IMR-90 (cell line): ENCODE measurements at regions not wholly inside any gene's neighbourhood (a gene's known extent, or its start where the extent isn't known, plus 50 kb on each side); places are given as distances from the start of the nearest gene placed in this dataset.
"Not testable (repeated sequence)": the region's sequence is repeated elsewhere in the genome, so short reads cannot be mapped to it uniquely, and the experiment has no call there.

ENCODE experiments used
- ATAC-seq: fragments of 200-7000 bp; cut with Tn5 transposase; 2 replicates; pipeline ENCODE4 v1.9.1; 2020; ENCODE audit warnings: low read depth, mild to moderate bottlenecking, moderate library complexity
- BruUV-seq: library from RNA; stranded (reverse); fragments of 400-500 nt; replicated peaks from 2 replicates; lab custom pipeline; 2021; lab: Mats Ljungman, UMichigan
- CTCF ChIA-PET: fragments of 300-600 bp; formaldehyde crosslinking; extraction: SDS; loops from one replicate; lab custom pipeline; 2021; ENCODE audit warnings: antibody characterized with exemption; lab: Yijun Ruan, JAX
- POLR2A ChIA-PET: fragments of 300-600 bp; sonication (Branson Sonifier 250); formaldehyde crosslinking; loops from one replicate; lab custom pipeline; 2022; ENCODE audit warnings: antibody characterized with exemption; ENCODE audit not compliant: unreplicated experiment; lab: Charles Lee
- DNase-seq: peaks from one replicate; pipeline ENCODE4 v3.0.0; 2013
- H2AFZ ChIP-seq: replicated peaks from 2 replicates; pipeline ENCODE3; 2013; ENCODE audit warnings: low read length, mild to moderate bottlenecking; ENCODE audit not compliant: poor library complexity
- H2AK5ac ChIP-seq: 2 replicates; pipeline ENCODE4 v1.6.1; 2013; ENCODE audit warnings: low read depth, low read length, inconsistent platforms
- H2AK9ac ChIP-seq: replicated peaks from 2 replicates; pipeline ENCODE3; 2013; ENCODE audit warnings: mild to moderate bottlenecking, low read depth, low read length, moderate library complexity; ENCODE audit not compliant: poor library complexity
- H2BK120ac ChIP-seq: 2 replicates; pipeline ENCODE4 v1.6.1; 2013; ENCODE audit warnings: low read depth, low read length, inconsistent platforms
- H2BK15ac ChIP-seq: 3 replicates; pipeline ENCODE4 v1.6.1; 2013; ENCODE audit warnings: low read depth, low read length, inconsistent platforms
- H2BK20ac ChIP-seq: 2 replicates; pipeline ENCODE4 v1.6.1; 2013; ENCODE audit warnings: low read depth, mild to moderate bottlenecking, inconsistent platforms, low read length, moderate library complexity
- H2BK5ac ChIP-seq: 2 replicates; pipeline ENCODE4 v1.6.1; 2013; ENCODE audit warnings: mild to moderate bottlenecking, low read depth, low read length, inconsistent platforms; ENCODE audit not compliant: poor library complexity, severe bottlenecking
- H3K14ac ChIP-seq: replicated peaks from 2 replicates; pipeline ENCODE4 v1.6.1; 2013; ENCODE audit warnings: low read depth, low read length, inconsistent platforms
- H3K18ac ChIP-seq: 2 replicates; pipeline ENCODE4 v1.6.1; 2013; ENCODE audit warnings: low read depth, low read length, control low read depth
- H3K23ac ChIP-seq: 2 replicates; pipeline ENCODE4 v1.6.1; 2013; ENCODE audit warnings: low read depth, low read length, inconsistent platforms
- H3K27ac ChIP-seq: 2 replicates; pipeline ENCODE4 v1.5.1; 2013; ENCODE audit warnings: mild to moderate bottlenecking, control low read depth, low read length; ENCODE audit not compliant: insufficient read depth
- H3K27me3 ChIP-seq: 2 replicates; pipeline ENCODE4 v1.6.1; 2013; ENCODE audit warnings: low read length; ENCODE audit not compliant: control insufficient read depth, insufficient read depth
- H3K36me3 ChIP-seq: 2 replicates; pipeline ENCODE4 v1.6.1; 2013; ENCODE audit warnings: low read length, mixed read lengths; ENCODE audit not compliant: control insufficient read depth, insufficient read depth
- H3K4ac ChIP-seq: 2 replicates; pipeline ENCODE4 v1.6.1; 2013; ENCODE audit warnings: low read depth, low read length, inconsistent platforms
- H3K4me1 ChIP-seq: 2 replicates; pipeline ENCODE4 v1.6.1; 2013; ENCODE audit warnings: low read length, mixed read lengths; ENCODE audit not compliant: control insufficient read depth, insufficient read depth
- H3K4me2 ChIP-seq: 2 replicates; pipeline ENCODE4 v1.6.1; 2013; ENCODE audit warnings: low read depth, mild to moderate bottlenecking, control low read depth, low read length, moderate library complexity
- H3K4me3 ChIP-seq: 2 replicates; pipeline ENCODE4 v1.5.1; 2013; ENCODE audit warnings: low read depth, mild to moderate bottlenecking, control low read depth, low read length, moderate library complexity; ENCODE audit not compliant: insufficient read depth
- H3K56ac ChIP-seq: 2 replicates; pipeline ENCODE4 v1.6.1; 2013; ENCODE audit warnings: low read length, inconsistent platforms; ENCODE audit not compliant: insufficient read depth; ENCODE audit errors: extremely low read depth
- H3K79me1 ChIP-seq, 2 experiments: 2 replicates each; pipeline ENCODE4 v1.6.1; 2013; ENCODE audit warnings: low read length in 2 of 2, inconsistent platforms in 1 of 2, low read depth in 1 of 2
- H3K9ac ChIP-seq: 2 replicates; pipeline ENCODE4 v1.6.1; 2013; ENCODE audit warnings: low read depth, low read length, control low read depth
- H3K9me1 ChIP-seq: 2 replicates; pipeline ENCODE4 v1.6.1; 2013; ENCODE audit warnings: low read length, inconsistent platforms; ENCODE audit not compliant: insufficient read depth
- H3K9me3 ChIP-seq: 2 replicates; pipeline ENCODE4 v1.6.1; 2013; ENCODE audit warnings: low read length; ENCODE audit not compliant: control insufficient read depth, insufficient read depth
- H4K20me1 ChIP-seq: 2 replicates; pipeline ENCODE4 v1.6.1; 2013; ENCODE audit warnings: low read length, inconsistent platforms; ENCODE audit not compliant: insufficient read depth
- H4K5ac ChIP-seq: 2 replicates; pipeline ENCODE4 v1.6.1; 2013; ENCODE audit warnings: mild to moderate bottlenecking, low read depth, low read length, control low read depth
- H4K8ac ChIP-seq, 2 experiments: 2 replicates each; pipeline ENCODE4 v1.6.1; 2013; ENCODE audit warnings: low read depth in 2 of 2, low read length in 2 of 2, control low read depth in 1 of 2, inconsistent platforms in 1 of 2
- H4K91ac ChIP-seq: 2 replicates; pipeline ENCODE4 v1.6.1; 2013; ENCODE audit warnings: low read depth, low read length, inconsistent platforms; ENCODE audit not compliant: insufficient read depth
- WGBS, 2 experiments: methylation state at CpG; one replicate each; pipeline versions ENCODE4 v1.1.5 to v1.1.7; 2013; ENCODE audit warnings: missing lambda C conversion rate in 2 of 2; ENCODE audit not compliant: insufficient read length in 1 of 2; ENCODE audit errors: extremely low coverage in 2 of 2; 5-methylcytosine and 5-hydroxymethylcytosine counted together
- dilution Hi-C: fragments of 300-500 bp; cut with HindIII; formaldehyde crosslinking; loops from one replicate; pipeline ENCODE4 v1.14.3; 2018; ENCODE audit warnings: low sequenced_read_pairs; ENCODE audit not compliant: unreplicated experiment
- in situ Hi-C: fragments of 300-500 bp; cut with MboI; formaldehyde crosslinking; loops from 3 replicates; pipeline ENCODE4 v1.14.3; 2019; ENCODE audit warnings: low sequenced_read_pairs, inconsistent platforms, mixed read lengths
- intact Hi-C: fragments of 100-400 bp; cut with micrococcal nuclease; formaldehyde crosslinking; loops from 2 replicates; pipeline ENCODE4 v1.10.0; 2022

DNA sequence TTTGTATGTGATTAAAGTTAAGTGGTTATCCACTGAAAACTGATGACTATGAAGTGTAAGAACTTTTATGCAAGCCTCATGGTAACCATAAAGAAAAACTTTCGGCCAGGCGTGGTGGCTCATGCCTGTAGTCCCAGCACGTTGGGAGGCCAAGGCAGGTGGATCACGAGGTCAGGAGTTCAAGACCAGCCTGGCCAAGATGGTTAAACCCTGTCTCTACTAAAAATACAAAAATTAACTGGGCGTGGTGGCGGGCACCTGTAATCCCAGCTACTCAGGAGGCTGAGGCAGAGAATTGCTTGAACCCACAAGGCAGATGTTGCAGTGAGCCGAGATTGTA lies 89.0 kb downstream of the TNFRSF13B start:
- H3K27ac ChIP-seq, DNase-seq, H4K91ac ChIP-seq, CTCF ChIA-PET, H2AFZ ChIP-seq, H2BK20ac ChIP-seq, H4K8ac ChIP-seq, H3K4me1 ChIP-seq, H4K5ac ChIP-seq, H4K20me1 ChIP-seq, H3K56ac ChIP-seq, H3K9ac ChIP-seq, POLR2A ChIA-PET, in situ Hi-C loops, H2BK15ac ChIP-seq, ATAC-seq, BruUV-seq, H3K18ac ChIP-seq, H3K23ac ChIP-seq, H3K9me1 ChIP-seq, dilution Hi-C loops, H3K4me2 ChIP-seq, H2AK5ac ChIP-seq, H2AK9ac ChIP-seq, H2BK5ac ChIP-seq, H3K9me3 ChIP-seq, H3K36me3 ChIP-seq, H3K4ac ChIP-seq, H3K4me3 ChIP-seq, H3K14ac ChIP-seq, H3K79me1 ChIP-seq, H2BK120ac ChIP-seq, H3K27me3 ChIP-seq, intact Hi-C loops: not testable (repeated sequence)
- 50% methylated on average over 2 of the region's 7 CpGs; no CpG with 5 or more reads in 1 of the 2 experiments for WGBS, 2 experiments
